ENCODE measurements at regions not wholly inside any gene's neighbourhood (a gene's known extent, or its start where the extent isn't known, plus 50 kb on each side); places are given as distances from the start of the nearest gene placed in this dataset.

DNA sequence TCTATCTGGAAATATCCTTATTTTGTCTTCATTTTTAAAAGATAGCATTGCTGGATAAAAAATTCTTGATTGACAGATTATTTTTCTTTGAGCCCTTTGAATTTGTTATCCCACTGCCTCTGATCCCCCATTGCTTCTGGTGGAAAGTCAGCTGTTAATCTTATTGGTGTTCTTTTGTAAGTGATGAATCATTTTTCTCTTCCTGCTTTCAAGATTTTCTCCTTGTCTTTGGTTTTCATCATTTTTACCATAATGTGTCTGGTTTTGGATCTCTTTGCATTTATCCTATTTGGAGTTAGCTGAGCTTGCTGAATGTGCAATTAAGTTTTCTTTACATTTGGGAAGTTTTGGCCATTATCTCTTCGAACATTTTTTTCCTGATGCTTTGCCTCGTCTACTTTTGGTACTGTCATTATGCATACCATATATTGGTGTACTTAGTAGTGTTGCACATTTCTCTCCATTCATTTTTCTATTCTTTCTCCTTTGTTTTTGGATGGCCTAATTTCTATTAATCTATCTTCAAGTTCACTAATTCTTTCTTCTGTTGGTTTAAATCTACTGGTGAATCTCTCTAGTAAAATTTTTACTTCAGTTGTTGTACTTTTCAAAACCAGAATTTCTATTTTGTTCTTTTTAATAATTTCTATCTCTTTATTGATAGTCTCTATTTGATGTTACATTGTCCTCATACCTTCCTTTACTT, 440.0 kb upstream of the PROK2 start:
- in situ Hi-C loops (cut with MboI; ENCODE audit: low sequenced_read_pairs), result no loop called here

DNA sequence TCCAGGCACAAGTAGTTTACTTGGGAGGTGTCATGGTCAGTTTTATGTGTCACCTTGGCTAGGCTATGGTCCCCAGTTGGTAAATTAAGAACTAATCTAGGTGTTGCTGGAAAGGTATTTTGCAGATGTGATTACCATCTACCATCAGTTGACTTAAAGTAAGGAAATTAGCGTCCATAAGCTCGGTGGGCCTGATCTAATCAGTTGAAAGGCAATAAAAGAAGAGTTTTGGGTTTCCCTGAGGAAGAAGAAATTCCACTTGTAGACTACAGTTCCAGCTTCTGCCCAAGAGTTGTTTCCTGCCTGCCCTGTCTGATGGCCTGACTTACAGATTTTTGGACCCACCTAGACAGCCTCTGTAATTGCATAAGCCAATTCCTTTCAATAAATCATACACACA, 438.7 kb upstream of the PROK2 start:
- in situ Hi-C loops (cut with MboI; ENCODE audit: low sequenced_read_pairs), result no loop called here

DNA sequence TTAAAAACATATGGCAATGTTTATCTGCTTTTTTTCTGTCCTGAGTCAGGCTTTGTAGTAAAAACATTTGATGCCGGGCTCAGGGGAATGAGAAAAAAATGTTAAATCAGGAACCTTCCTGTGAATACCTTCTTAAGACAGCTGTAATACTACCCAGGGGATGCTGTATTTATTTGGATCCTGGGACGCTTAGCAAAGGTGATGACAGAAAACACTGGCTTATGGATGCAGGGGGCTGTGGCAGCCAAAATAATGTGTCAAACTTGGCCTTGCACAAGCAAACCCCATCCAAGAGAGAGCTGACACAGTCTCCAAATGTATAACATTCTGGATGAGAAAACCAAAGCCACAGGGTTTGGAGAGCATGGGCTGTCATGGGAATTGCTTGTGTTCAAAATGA, 438.2 kb upstream of the PROK2 start:
- in situ Hi-C loops (cut with MboI; ENCODE audit: low sequenced_read_pairs), result no loop called here

GRCh38 chr3:72222410-72222809, 437.5 kb upstream of the PROK2 start:
- in situ Hi-C loops (cut with MboI; ENCODE audit: low sequenced_read_pairs), result no loop called here

GRCh38 chr3:72220946-72221345, 436.0 kb upstream of the PROK2 start:
- in situ Hi-C loops (cut with MboI; ENCODE audit: low sequenced_read_pairs), result no loop called here

GRCh38 chr3:72219752-72220151, 434.8 kb upstream of the PROK2 start:
- in situ Hi-C loops (cut with MboI; ENCODE audit: low sequenced_read_pairs), result no loop called here

GRCh38 chr3:72217570-72217969, 432.6 kb upstream of the PROK2 start:
- in situ Hi-C loops (cut with MboI; ENCODE audit: low sequenced_read_pairs), result no loop called here

DNA sequence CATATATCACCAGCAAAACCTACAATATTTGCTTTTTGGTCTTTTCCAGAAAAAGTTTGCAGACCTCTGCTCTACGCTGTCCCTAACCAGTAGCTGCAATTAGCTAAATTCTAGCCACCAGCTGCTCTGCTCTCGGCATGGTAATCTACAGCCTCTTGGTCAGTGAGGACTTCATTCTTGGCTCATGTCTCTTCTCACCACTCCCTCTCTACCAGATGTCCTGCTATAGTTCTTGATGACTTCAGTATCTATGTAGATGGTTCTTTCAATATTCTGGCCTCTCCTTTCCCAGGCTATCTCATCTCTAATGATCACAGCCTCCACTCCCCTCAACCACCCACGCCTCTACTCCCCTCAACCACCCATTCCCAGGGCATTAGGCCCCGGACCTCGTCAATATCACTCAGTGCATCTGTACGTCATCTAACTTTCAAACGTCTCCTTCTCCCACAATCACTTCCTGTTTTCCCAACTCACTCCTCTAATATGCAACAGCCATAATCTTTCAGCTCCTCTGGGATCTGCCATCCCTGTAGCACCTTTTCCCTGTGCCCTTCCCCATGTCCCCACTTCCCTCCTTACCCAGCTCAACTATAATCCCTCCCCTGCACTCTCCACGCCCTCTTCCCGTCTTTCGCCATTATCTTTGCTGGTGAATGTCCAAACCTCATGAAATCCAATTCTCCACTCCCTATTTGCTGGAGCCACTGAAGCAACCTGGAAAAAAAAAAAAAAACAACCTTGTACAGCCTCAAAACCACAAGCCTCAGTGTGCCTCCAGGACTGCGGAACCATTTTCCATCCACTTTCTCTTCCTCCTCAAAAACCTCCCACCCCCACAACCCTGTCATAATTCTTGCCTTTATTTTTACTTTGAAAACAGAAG, 429.4 kb upstream of the PROK2 start:
- in situ Hi-C loops (cut with MboI; ENCODE audit: low sequenced_read_pairs), result no loop called here

- in situ Hi-C loops (cut with MboI; ENCODE audit: low sequenced_read_pairs), result no loop called here
Observed at GRCh38 chr3:72213296-72214065, 428.5 kb upstream of the PROK2 start.

DNA sequence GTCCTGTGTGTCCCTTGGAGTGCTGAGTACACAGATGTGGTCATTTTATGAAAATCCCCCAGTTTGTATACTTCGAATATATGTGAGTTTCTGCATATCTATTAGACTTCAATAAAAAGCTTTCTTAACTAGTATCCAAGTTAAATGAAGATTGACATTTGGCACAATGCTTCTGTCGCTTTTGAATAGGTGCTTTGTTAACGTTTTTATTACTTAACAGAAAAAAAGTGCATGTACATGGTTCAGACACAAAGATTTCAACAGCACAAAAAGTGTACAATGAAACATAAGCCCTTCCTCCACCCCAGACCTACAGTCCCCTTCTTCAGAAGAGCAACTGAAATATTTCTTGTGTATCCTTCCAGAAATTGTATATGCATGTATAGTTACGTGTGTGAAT, 427.4 kb upstream of the PROK2 start:
- in situ Hi-C loops (cut with MboI; ENCODE audit: low sequenced_read_pairs), result no loop called here

- in situ Hi-C loops (cut with MboI; ENCODE audit: low sequenced_read_pairs), result no loop called here
Observed at GRCh38 chr3:72210261-72210660, 425.3 kb upstream of the PROK2 start.

DNA sequence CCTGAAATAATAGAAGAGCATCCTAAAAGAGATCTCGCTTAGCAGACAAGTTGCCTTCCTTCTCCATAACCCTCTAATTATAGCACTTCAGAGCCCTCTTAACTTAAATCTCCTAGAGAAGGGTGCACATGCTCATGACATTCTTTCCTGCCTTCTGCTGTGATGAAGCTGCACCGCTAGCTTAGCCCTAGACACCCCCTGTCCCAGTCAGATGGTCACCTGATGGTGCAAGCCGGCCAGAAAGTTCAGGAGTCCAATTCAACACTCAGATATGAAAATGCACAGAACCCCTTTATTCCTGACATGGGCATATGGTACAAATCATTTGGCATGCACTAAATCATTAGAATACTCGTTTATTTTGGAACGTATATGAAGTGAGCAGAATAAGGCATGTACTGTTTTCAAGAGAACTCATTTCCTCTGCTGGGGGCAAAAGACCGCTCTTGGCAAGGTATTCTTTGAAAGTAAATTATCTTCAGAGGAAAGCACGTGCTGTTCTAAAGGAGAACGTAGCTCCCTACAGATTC, 420.4 kb upstream of the PROK2 start:
- in situ Hi-C loops (cut with MboI; ENCODE audit: low sequenced_read_pairs), result no loop called here

- in situ Hi-C loops (cut with MboI; ENCODE audit: low sequenced_read_pairs), result no loop called here
Observed at GRCh38 chr3:72204452-72204851, 419.5 kb upstream of the PROK2 start.

GRCh38 chr3:72203613-72204349, 418.8 kb upstream of the PROK2 start:
- in situ Hi-C loops (cut with MboI; ENCODE audit: low sequenced_read_pairs), result no loop called here

DNA sequence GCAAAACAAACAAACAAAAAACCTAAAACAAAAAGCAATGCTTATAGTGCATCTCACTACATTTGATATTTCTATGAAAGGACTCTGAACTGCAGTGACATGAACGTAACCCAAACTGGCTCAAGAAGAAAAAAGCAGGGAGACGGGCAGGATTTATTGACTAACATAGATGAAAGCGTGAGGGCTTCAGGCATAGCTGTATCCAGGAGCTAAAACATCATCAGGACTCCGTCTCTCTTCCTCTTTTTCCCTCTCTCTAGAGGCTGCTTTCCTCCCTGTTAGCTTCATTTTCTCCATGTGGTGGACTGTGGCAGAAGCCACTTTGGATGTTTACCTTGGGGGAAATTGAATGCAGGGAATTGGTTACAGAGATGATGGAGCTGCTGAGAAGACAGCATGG, 418.2 kb upstream of the PROK2 start:
- in situ Hi-C loops (cut with MboI; ENCODE audit: low sequenced_read_pairs), result no loop called here

- in situ Hi-C loops (cut with MboI; ENCODE audit: low sequenced_read_pairs), result no loop called here
Observed at GRCh38 chr3:72200332-72200731, 415.4 kb upstream of the PROK2 start.

DNA sequence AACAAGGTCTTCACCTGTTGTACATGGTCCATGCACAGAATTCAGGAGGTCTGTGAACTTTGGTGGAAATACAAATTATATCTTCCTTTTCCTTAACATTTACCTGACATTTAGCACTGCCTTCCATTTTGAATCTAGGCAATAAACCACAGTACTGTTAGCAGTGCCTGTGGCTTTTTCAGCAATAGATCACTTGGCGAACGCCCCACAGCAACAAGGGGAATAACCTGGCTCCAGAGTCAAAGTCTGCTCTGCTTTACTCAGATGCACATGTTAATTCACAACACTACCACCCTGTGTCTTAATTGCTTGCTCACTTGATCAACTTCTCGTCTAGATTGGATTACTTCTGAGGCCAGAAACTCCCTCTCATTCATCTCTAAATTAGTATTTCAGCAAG, 414.6 kb upstream of the PROK2 start:
- in situ Hi-C loops (cut with MboI; ENCODE audit: low sequenced_read_pairs), result no loop called here

DNA sequence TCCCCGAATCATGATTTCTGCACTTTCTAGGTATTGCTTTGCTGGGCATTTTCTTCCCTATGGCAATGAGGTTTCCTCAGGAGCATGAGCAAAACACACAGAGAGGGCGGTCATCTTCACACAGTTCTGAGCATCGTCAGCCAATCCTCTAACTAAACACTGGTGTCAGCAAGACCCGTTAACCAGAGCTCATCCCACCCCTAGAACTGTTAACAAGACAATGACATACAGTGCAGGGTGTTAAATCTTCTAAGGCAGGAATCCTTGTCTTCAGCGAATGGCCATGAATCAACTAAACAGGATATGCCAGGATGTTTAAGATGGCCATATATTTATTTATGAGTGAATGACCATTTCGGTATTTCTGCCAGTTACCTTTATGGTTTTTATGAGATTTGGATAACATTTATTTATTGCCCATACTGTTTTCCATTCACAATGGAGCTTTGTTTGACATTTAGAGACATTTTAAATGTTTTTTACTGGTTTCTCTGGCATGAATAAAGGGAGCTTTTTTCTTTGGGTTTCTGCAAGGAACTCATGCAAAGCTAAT, 411.5 kb upstream of the PROK2 start:
- in situ Hi-C loops (cut with MboI; ENCODE audit: low sequenced_read_pairs), result no loop called here

- in situ Hi-C loops (cut with MboI; ENCODE audit: low sequenced_read_pairs), result no loop called here
Observed at GRCh38 chr3:72195895-72196294, 410.9 kb upstream of the PROK2 start.

- in situ Hi-C loops (cut with MboI; ENCODE audit: low sequenced_read_pairs), result no loop called here
Observed at GRCh38 chr3:72194458-72194857, 409.5 kb upstream of the PROK2 start.

All from HL-60/S4 treated with retinoic acid at 250 ng/mL for 4 days and 3 days (cell line).